ENCODE measurements at regions not wholly inside any gene's neighbourhood (a gene's known extent, or its start where the extent isn't known, plus 50 kb on each side); places are given as distances from the start of the nearest gene placed in this dataset.

- peaks cover 4% of the 10 kb centered on the region for H3K4me1 ChIP-seq
- H3K27ac ChIP-seq (replicated peaks) = no peak overlapping the region
- no peak for TF ChIP-seq CTCF (IDR thresholded peaks at IDR 0.05; ENCODE audit: borderline replicate concordance)
- no peaks in the 10 kb centered on the region for H3K27me3 ChIP-seq (ENCODE audit: low read depth)
- H3K9me3 ChIP-seq (replicated peaks) = no peaks in the 10 kb centered on the region
- intact Hi-C loops (cut with micrococcal nuclease) = no loop called here
- DNase-seq = no peak
- no peaks in the 10 kb centered on the region for H3K36me3 ChIP-seq
- no peak overlapping the region for H3K4me3 ChIP-seq
Measured at GRCh38 chr6:165827190-165827518, 164.1 kb upstream of the PDE10A start.

DNA sequence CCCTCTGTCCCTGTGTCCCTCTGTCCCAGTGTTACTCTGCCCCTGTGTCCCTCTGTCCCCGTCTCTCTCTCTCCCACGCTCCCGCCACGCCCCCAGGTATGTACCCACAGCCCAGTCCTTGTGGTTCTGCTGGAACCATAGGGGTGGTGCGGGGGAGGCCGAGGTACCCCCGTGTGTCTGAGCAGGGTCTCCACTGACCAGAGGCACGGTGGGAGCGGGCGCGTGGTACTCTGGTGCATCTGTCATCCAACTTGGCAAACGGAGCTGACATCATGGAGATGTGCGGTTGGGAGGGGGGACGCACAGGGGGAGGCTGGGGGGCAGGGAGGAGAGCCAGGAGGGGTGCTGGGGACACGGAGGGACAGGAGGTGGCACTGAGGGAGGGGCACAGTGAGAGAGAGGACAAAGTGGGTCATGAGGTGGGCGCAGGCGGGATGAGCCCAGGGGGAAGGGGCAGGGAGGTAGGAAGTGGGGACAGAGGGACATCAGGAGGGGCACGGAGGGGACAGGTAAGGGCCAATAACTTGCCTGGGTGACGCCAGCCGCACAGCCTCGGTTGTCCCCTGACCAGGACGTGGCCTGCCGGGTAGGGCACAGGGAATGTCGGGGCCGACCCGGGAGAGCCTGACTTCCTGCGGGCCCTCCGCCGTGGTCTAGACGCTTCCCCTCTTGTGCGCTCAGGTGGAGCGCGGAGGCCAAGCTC, 163.6 kb upstream of the PDE10A start:
- H3K27ac ChIP-seq (replicated peaks) = no peak overlapping the region
- intact Hi-C loops (cut with micrococcal nuclease) = no loop called here

DNA sequence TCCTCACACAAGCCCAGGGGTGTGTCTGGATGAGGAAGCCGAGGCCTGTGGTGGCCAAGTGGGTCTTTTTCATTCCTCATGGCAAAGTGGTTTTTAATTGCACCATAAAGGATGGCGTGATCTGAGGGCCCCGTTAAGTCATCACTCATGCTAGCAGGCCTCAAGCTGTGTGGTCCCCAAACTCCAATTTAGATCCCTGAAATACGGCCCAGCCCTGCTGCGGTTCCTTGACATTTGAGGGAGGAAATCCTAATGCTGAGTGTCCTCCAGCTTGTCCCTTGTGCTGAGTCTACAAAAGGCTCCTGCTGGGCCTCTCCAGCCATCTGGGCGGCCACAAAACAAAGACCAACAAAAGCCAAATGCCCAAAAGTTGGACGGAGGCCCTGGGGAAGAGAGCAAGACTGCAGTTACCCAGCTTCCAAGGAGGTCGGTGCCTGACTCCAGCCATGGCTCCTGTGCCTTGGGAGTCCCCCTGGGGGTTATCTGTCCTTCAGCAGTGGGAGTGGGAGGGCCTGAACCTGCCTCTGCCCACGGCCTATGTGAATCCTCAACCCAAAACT, 162.3 kb upstream of the PDE10A start:
- peaks cover 7% of the 10 kb centered on the region for H3K27me3 ChIP-seq (ENCODE audit: low read depth)
- H3K4me1 ChIP-seq = no peaks in the 10 kb centered on the region
- intact Hi-C loops (cut with micrococcal nuclease) = no loop called here
- no peak overlapping the region for H3K4me3 ChIP-seq
- no peaks in the 10 kb centered on the region for H3K9me3 ChIP-seq (replicated peaks)
- TF ChIP-seq CTCF (IDR thresholded peaks at IDR 0.05; ENCODE audit: borderline replicate concordance) = no peak
- no peaks in the 10 kb centered on the region for H3K36me3 ChIP-seq
- no peak for DNase-seq
- no peak overlapping the region for H3K27ac ChIP-seq (replicated peaks)

More for the DNA sequence above, 163.6 kb upstream of the PDE10A start:
- peaks cover 4% of the 10 kb centered on the region for H3K4me1 ChIP-seq
- no peak overlapping the region for H3K4me3 ChIP-seq
- no peaks in the 10 kb centered on the region for H3K27me3 ChIP-seq (ENCODE audit: low read depth)
- no peaks in the 10 kb centered on the region for H3K36me3 ChIP-seq
- no peak for DNase-seq
- no peak for TF ChIP-seq CTCF (IDR thresholded peaks at IDR 0.05; ENCODE audit: borderline replicate concordance)
- no peaks in the 10 kb centered on the region for H3K9me3 ChIP-seq (replicated peaks)

DNA sequence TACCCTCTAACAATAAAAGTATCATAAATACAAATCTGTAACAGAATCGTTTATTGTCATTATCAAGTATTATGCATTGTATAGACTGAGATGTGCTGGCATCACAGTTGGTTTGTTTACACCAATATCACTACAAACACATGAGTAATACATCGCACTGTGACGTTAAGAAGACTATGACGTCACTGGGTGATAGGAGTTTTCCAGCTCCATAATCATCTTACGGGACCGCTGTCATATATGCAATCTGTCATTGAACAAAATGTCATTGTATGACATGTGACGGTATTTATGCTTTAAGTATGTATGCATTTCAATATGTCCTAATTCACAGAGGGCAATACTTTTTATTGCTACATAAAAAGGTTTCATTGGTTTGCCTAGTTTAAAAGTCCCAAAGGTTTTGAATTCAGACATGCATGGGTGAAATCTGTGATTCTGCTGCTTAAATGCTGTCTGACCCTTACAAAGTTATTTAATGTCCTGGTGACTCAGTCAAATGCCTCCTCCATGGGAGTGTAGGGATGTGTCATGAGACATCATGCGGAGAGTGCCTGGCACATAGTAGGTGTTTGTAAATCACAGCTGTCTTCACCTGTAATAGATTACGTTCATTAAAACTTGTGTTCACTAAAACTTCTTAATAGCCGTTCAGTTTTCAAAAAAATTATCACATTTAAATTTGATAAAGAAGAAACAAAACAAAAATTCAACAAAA, 160.7 kb upstream of the PDE10A start:
- Histone ChIP-seq H3K4me1 (no peaks in the 10 kb centered on the region), H3K27ac (replicated peaks) (no peak overlapping the region), H3K4me3 (no peak overlapping the region), H3K27me3 (ENCODE audit: low read depth) (peaks cover 17% of the 10 kb centered on the region), H3K9me3 (replicated peaks) (no peaks in the 10 kb centered on the region), H3K36me3 (no peaks in the 10 kb centered on the region)
- intact Hi-C loops (cut with micrococcal nuclease) = no loop called here
- TF ChIP-seq CTCF (IDR thresholded peaks at IDR 0.05; ENCODE audit: borderline replicate concordance) = no peak
- DNase-seq = no peak

GRCh38 chr6:165822501-165822900, 159.5 kb upstream of the PDE10A start:
- no peaks in the 10 kb centered on the region for H3K9me3 ChIP-seq (replicated peaks)
- peaks cover 17% of the 10 kb centered on the region for H3K27me3 ChIP-seq (ENCODE audit: low read depth)
- intact Hi-C loops (cut with micrococcal nuclease) = no loop called here
- no peak overlapping the region for H3K4me3 ChIP-seq
- no peak for DNase-seq
- H3K4me1 ChIP-seq = no peaks in the 10 kb centered on the region
- H3K27ac ChIP-seq (replicated peaks) = no peak overlapping the region
- no peaks in the 10 kb centered on the region for H3K36me3 ChIP-seq
- no peak for TF ChIP-seq CTCF (IDR thresholded peaks at IDR 0.05; ENCODE audit: borderline replicate concordance)

All from left ventricle myocardium inferior (tissue), 1 donor.